HTR-8/SVneo (cell line): ENCODE measurements at regions not wholly inside any gene's neighbourhood (a gene's known extent, or its start where the extent isn't known, plus 50 kb on each side); places are given as distances from the start of the nearest gene placed in this dataset.
"Not testable (repeated sequence)": the region's sequence is repeated elsewhere in the genome, so short reads cannot be mapped to it uniquely, and the experiment has no call there.

Experiments used
- DNase-seq: peaks from one replicate; pipeline ENCODE4 v3.0.0; 2011; ENCODE audit warnings: low spot score, mixed read lengths; ENCODE audit not compliant: insufficient read length
- FAIRE-seq: peaks from 2 replicates; lab custom pipeline; 2011; peaks lifted over from hg19 to GRCh38; lab: Jason Lieb, UNC

- DNase-seq: no peak
Observed at GRCh38 chrX:112979879-112980278, 139.2 kb upstream of the AMOT start.

GRCh38 chrX:112968351-112969133 is 127.9 kb upstream of the AMOT start:
- DNase-seq: no peak
- FAIRE-seq: no peak

More at GRCh38 chrX:112979879-112980278, 139.2 kb upstream of the AMOT start:
- no peak for FAIRE-seq

- DNase-seq: no peak
- no peak for FAIRE-seq
Observed at GRCh38 chrX:112967903-112968302, 127.3 kb upstream of the AMOT start.

DNA sequence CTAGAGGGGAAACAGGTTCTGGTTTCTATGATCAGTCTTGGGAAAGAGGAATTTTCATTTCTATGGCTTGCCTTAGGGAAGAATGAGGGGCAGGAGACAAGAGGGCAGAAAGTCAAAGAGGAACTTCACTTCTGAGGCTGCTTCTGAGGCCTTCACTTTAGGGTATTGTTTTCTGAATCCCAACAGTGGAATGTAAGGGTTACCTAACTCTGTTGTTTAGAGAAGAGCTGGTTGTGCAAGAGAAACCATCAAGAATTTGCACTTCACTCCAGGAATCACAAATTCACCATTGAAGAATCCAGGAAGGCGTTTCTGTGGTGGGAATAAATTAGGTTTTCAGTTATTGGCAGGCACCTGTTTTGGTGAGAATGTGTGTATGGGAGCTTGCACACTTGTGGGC is 126.7 kb upstream of the AMOT start:
- DNase-seq: no peak
- no peak for FAIRE-seq

DNA sequence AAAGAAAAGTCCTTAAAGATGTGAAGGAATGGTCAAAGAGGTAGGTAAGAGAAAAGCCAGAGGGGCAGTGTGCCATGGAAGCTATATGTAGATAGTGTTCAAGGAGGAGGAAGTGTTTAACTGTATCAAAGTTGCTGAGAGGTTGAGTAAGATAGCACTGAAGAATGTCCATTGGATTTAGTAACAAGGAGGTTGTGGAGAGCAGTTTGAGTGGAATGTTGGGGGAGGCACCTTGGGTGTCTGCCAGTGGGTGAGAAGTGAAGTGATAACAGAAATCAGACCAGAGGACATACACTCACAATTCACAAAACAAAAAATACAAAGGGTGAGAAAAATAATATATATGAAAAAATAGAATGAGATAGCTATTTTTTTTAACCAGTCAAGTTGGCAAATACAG is 121.3 kb upstream of the AMOT start:
- DNase-seq: no peak
- no peak for FAIRE-seq

DNA sequence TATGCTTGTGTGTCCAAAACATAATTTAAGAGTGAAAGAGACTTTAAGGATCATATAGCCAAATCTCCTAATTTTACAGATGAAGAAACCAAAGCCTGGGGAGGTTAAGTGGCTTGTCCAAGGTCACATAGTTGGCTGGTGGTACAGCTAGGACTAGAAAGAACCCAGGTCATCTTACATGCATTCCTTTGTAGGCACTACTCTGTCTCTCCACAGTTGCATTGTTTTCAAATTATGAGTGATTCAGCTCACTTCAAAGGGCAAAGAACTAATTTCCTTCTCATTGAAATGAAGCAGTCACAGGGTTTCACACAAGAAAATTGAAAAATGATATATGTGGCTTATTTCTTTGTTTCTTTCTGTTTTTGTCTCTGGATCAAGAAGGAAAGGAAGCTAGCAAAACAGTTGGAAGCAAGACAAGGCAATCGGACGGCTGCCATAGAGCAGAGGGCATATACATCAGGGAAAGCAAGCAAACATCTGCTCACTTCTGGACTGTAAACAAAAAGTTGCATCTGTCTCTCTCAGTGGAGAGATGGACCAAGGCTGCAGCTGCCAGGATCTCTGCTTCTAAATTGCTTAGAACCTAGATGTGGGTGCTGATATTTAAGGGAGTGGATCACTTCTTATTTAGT is 107.5 kb upstream of the AMOT start:
- DNase-seq: no peak

GRCh38 chrX:112946227-112946626 is 105.6 kb upstream of the AMOT start:
- FAIRE-seq (no peak), DNase-seq (no peak)

More for the DNA sequence above, 107.5 kb upstream of the AMOT start:
- FAIRE-seq: no peak

DNA sequence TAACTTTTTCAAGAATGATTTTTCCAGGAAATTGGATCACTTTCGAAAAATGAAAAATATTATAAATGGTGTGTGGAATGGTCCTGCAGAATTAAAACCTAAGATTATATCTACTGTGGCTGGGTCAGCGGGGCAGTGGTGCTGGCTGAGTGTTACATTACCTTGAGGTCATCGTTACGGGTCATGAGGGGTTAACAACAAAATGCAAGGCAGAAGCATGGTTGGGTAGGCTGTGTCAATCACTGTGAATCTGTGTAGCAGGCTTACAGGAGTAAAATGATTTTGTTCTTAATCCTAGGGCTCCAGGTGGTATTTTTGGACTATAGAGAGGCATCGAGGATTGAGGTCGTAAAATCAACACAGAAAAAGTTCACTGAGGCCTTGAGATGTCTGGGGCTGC is 105.2 kb upstream of the AMOT start:
- no peak for FAIRE-seq

GRCh38 chrX:112941209-112941837 is 100.7 kb upstream of the AMOT start:
- FAIRE-seq (no peak), DNase-seq (no peak)

More for the DNA sequence above, 105.2 kb upstream of the AMOT start:
- no peak for DNase-seq

DNA sequence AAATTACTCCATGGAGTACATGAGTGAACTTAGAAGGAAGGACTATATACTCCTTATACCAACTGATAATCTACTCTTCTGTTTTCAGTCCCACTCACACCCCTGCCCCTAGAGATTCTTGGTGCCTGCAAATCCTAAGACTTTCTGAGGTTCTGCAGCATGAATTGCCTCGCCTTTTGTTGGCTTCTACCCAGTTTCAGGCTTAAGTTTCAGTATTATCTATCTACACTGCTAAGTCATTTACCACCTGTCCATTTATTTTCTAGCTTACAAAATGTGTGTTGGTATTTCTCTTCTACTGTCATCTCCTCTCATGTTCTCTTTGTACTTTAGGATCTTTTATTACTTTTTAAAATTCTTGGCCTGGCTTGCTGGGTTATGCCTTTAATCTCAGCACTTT is 94.4 kb upstream of the AMOT start:
- no peak for FAIRE-seq
- DNase-seq: no peak

GRCh38 chrX:112931900-112932299 is 91.3 kb upstream of the AMOT start:
- FAIRE-seq (no peak), DNase-seq (no peak)

- no peak for DNase-seq
- FAIRE-seq: no peak
Observed at GRCh38 chrX:112931478-112931877, 90.8 kb upstream of the AMOT start.

- DNase-seq, FAIRE-seq: not testable (repeated sequence)
Observed at GRCh38 chrX:112923381-112923780, 82.8 kb upstream of the AMOT start.

DNA sequence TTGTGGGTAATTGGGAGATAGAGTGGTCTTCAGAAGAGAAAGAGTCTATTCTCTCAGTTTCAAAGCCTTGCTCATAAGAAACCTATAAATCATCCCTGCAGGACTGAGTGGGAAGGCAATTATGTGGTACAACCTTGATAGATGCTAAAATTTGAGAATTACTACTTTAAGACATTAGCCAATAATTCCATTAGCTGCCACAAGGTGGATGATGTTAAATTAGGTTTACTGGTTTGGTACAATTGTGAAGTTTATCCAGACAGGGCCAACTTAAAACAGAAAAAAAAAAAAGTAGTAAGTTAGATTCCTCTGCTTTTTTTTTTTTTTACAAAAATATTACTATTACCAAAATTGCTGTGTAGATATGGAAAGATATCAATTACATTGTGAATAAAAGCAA is 73.2 kb upstream of the AMOT start:
- no peak for DNase-seq
- no peak for FAIRE-seq

- DNase-seq (no peak), FAIRE-seq (no peak)
Observed at GRCh38 chrX:112910418-112910817, 69.8 kb upstream of the AMOT start.

DNA sequence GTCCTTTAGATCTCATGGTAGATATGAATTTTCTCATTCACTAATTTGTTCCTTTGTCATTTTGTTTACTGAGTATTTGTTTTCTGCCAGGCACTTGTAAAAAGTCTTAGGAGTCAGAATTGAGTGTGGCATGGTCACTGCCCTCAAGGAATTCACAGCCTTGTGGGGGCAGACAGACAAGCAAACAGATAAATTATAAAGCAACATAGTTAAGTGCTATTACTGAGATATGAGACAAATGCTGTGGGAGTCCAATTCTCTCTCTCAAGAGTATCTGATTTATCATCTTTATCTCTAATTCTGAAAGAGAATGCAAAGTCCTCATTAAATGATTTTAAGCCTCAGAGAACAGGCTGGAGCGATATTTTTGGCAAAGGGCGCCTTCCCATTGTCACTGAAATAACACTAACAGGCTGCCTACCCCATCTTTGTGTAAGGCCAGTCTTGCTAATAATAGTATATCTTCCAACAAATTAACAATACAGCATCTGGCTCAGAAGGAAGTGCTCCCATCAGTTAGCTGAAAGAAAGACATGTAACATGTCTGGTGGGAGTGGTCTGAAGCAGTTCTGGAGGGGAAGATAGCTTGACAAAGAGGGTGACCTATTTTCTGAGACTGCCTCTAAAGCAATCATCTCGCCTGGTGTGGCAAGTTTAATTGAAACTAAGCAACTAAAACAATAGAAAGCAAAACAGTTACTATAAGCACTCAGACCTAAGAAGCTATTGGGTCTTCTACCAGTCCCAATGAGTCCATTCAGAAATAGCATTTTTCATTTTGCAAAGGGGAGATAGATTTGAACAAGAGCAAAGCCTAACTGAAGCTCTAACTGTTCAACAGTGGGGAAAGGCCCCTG is 61.5 kb upstream of the AMOT start:
- FAIRE-seq (no peak), DNase-seq (no peak)

DNA sequence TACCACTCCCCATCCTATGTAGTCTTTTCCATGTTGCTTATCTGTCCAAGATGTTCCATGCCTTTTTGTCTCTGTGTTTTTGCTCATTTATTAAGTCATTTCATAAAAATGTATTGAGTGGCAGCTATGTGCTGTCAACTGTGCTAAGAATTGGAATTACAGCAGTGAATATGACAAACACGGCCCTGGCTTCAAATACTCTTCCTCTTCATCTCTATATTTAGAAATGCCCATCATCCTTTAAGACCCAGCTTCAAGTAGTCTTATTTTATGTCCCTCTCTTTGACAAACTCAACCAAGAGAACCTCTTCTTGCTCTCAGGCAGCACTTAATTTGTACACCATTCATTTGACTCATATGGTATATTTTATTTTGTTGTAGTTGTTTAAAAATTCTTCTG is 55.4 kb upstream of the AMOT start:
- FAIRE-seq (no peak), DNase-seq (no peak)
